WTC11 (cell line): ENCODE measurements at regions not wholly inside any gene's neighbourhood (a gene's known extent, or its start where the extent isn't known, plus 50 kb on each side); places are given as distances from the start of the nearest gene placed in this dataset.

ENCODE experiments used
- ATAC-seq: fragments of 200-7000 bp; cut with Tn5 transposase; 2 replicates; pipeline ENCODE4 v1.10.0; 2021; ENCODE audit warnings: mild to moderate bottlenecking, moderate library complexity
- CTCF ChIA-PET: fragments of 300-600 bp; sonication (Branson Sonifier 250); formaldehyde crosslinking; loops from one replicate; lab custom pipeline; 2021; ENCODE audit warnings: antibody characterized with exemption; lab: Charles Lee
- POLR2A ChIA-PET: fragments of 350-600 bp; sonication (Branson Sonifier 250); formaldehyde crosslinking; loops from one replicate; lab custom pipeline; 2021; ENCODE audit warnings: antibody characterized with exemption; lab: Charles Lee
- DNase-seq: peaks from one replicate; pipeline ENCODE4 v3.0.0; 2021; ENCODE audit warnings: low spot score
- H3K27ac Mint-ChIP-seq: 2 replicates; pipeline ENCODE4 v1.8.0; 2021; ENCODE audit warnings: mixed read lengths
- H3K27me3 Mint-ChIP-seq: 2 replicates; pipeline ENCODE4 v1.8.0; 2021; ENCODE audit warnings: low read depth, mild to moderate bottlenecking, moderate library complexity, mixed read lengths
- H3K36me3 Mint-ChIP-seq: 2 replicates; pipeline ENCODE4 v1.8.0; 2021; ENCODE audit warnings: mixed read lengths
- H3K4me1 Mint-ChIP-seq: 2 replicates; pipeline ENCODE4 v1.8.0; 2022; ENCODE audit warnings: mixed read lengths
- H3K4me3 Mint-ChIP-seq: 2 replicates; pipeline ENCODE4 v1.8.0; 2021; ENCODE audit warnings: mild to moderate bottlenecking, moderate library complexity, mixed read lengths
- H3K9me3 Mint-ChIP-seq: 2 replicates; pipeline ENCODE4 v1.8.0; 2021; ENCODE audit warnings: mixed read lengths
- AFF4 ChIP-seq: sonication (generic); formaldehyde crosslinking; IDR thresholded peaks from 2 replicates; pipeline ENCODE4 v1.8.1; 2023; ENCODE audit warnings: mild to moderate bottlenecking, missing genetic modification reagents, borderline replicate concordance
- CDX4 ChIP-seq: fragments of 250-450 bp; sonication (Bioruptor Pico); IDR thresholded peaks from 2 replicates; pipeline ENCODE4 v1.9.0; 2021; ENCODE audit warnings: moderate library complexity, mild to moderate bottlenecking, inconsistent platforms, borderline replicate concordance
- CREB1 ChIP-seq: sonication (generic); formaldehyde crosslinking; IDR thresholded peaks from 2 replicates; pipeline ENCODE4 v1.8.0; 2023; ENCODE audit warnings: mild to moderate bottlenecking, missing genetic modification reagents
- E2F1 ChIP-seq: sonication (generic); formaldehyde crosslinking; IDR thresholded peaks from 2 replicates; pipeline ENCODE4 v1.8.0; 2022; ENCODE audit warnings: mild to moderate bottlenecking, missing genetic modification reagents
- E2F4 ChIP-seq: sonication (generic); formaldehyde crosslinking; IDR thresholded peaks from 2 replicates; pipeline ENCODE4 v1.8.1; 2022; ENCODE audit warnings: low read depth, mild to moderate bottlenecking, moderate library complexity, missing genetic modification reagents, borderline replicate concordance
- NR1H2 ChIP-seq: sonication (generic); formaldehyde crosslinking; IDR thresholded peaks from 2 replicates; pipeline ENCODE4 v1.9.0; 2021; ENCODE audit warnings: mild to moderate bottlenecking, moderate library complexity, missing genetic modification reagents
- SMAD3 ChIP-seq: sonication (generic); formaldehyde crosslinking; IDR thresholded peaks from 2 replicates; pipeline ENCODE4 v1.8.0; 2022; ENCODE audit warnings: missing genetic modification reagents, mild to moderate bottlenecking, borderline replicate concordance
- SMAD4 ChIP-seq: sonication (generic); formaldehyde crosslinking; IDR thresholded peaks from 2 replicates; pipeline ENCODE4 v1.8.0; 2022; ENCODE audit warnings: mild to moderate bottlenecking, missing genetic modification reagents
- STAT6 ChIP-seq: sonication (generic); formaldehyde crosslinking; conservative IDR thresholded peaks from 2 replicates; pipeline ENCODE4 v1.8.1; 2023; ENCODE audit warnings: mild to moderate bottlenecking, low read depth, missing genetic modification reagents, moderate library complexity
- TEAD4 ChIP-seq: sonication (generic); formaldehyde crosslinking; IDR thresholded peaks from 2 replicates; pipeline ENCODE4 v1.8.0; 2022; ENCODE audit warnings: mild to moderate bottlenecking, missing genetic modification reagents
- ZNF219 ChIP-seq: sonication (generic); formaldehyde crosslinking; IDR thresholded peaks from 2 replicates; pipeline ENCODE4 v1.8.0; 2023; ENCODE audit warnings: missing genetic modification reagents, mild to moderate bottlenecking, borderline replicate concordance
- ZNF281 ChIP-seq: sonication (generic); formaldehyde crosslinking; IDR thresholded peaks from 2 replicates; pipeline ENCODE4 v1.8.0; 2023; ENCODE audit warnings: mild to moderate bottlenecking, missing genetic modification reagents
- ZNF425 ChIP-seq: fragments of 250-450 bp; sonication (Bioruptor Pico); conservative IDR thresholded peaks from 2 replicates; pipeline ENCODE4 v1.9.0; 2021; ENCODE audit warnings: mild to moderate bottlenecking
- ZNF512 ChIP-seq: sonication (generic); formaldehyde crosslinking; IDR thresholded peaks from 2 replicates; pipeline ENCODE4 v1.8.1; 2022; ENCODE audit warnings: missing genetic modification reagents, borderline replicate concordance

DNA sequence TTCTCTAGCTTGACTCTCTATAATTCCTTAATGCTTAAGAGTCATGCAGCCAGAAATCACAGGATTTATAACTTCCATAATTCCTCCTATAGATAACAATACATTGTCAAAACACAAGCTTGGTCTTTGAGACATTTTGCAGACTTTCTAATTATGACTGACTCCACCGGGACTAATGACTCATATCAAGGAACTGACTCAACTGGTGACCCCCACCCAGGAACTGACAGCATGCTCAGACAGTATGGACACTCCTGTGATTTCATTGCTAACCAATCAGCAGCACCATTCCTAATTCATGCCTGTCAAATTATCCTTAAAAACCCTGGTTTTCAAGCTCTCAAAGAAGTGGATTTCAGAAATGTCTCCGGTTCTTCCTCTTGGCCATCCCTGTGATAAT, 670.5 kb upstream of the IMPG1 start (continued):
- TF ChIP-seq ZNF281 (CRISPR knock-in tag) (no peak), SMAD3 (no peak)

DNA sequence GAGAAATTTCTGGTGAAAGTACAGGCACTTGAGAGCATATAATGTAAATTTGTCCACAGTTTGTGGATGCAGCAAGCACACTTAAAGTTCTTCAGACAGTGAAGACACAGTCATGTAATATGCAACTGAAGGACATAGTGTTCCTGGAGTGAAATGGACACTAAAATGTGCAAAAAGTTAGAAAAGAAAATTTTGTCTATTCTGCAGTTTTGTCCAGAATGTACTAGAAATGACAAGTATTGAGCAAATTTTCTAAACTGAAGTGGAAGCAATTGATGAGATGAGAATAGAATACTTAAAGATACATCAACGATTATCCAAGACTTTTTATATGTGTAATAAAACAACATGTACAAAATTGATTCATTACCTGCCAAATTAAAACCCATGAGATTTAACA, 647.0 kb upstream of the IMPG1 start:
- TF ChIP-seq ZNF425 (no peak), CREB1 (CRISPR knock-in tag) (no peak)
- ATAC-seq, result no peak

GRCh38 chr6:76708641-76709331, 636.3 kb upstream of the IMPG1 start:
- ATAC-seq, result no peak
- no peak overlapping the region for H3K27ac Mint-ChIP-seq
- H3K36me3 Mint-ChIP-seq, result no peaks in the 10 kb centered on the region
- H3K4me1 Mint-ChIP-seq, result peaks cover 6% of the 10 kb centered on the region; the same call in 1 of the 2 replicates
- POLR2A ChIA-PET, result no interaction called here
- no peaks in the 10 kb centered on the region for H3K9me3 Mint-ChIP-seq
- CTCF ChIA-PET, result interaction anchor here (0.6 to 1.5 kb wide), 3 partner anchors 10 to 168 kb away, joined by 3 to 4 read pairs (median 4); no protein-coding TSS in a partner anchor
- H3K4me3 Mint-ChIP-seq, result no peak overlapping the region
- DNase-seq, result no peak
- peaks cover 15% of the 10 kb centered on the region for H3K27me3 Mint-ChIP-seq
- TF ChIP-seq AFF4 (no peak), NR1H2 (CRISPR knock-in tag) (no peak), CDX4 (CRISPR knock-in tag) (no peak), SMAD3 (no peak), E2F4 (no peak), TEAD4 (CRISPR knock-in tag) (no peak), SMAD4 (CRISPR knock-in tag) (no peak), ZNF219 (no peak), STAT6 (CRISPR knock-in tag) (no peak), E2F1 (CRISPR knock-in tag) (no peak), ZNF512 (CRISPR knock-in tag) (no peak)

More for the DNA sequence above, 647.0 kb upstream of the IMPG1 start:
- H3K9me3 Mint-ChIP-seq, result no peaks in the 10 kb centered on the region
- CTCF ChIA-PET, result no interaction called here
- POLR2A ChIA-PET, result no interaction called here
- no peaks in the 10 kb centered on the region for H3K36me3 Mint-ChIP-seq
- no peaks in the 10 kb centered on the region for H3K4me1 Mint-ChIP-seq
- no peak overlapping the region for H3K27ac Mint-ChIP-seq
- no peak for DNase-seq
- H3K4me3 Mint-ChIP-seq, result no peak overlapping the region
- H3K27me3 Mint-ChIP-seq, result no peaks in the 10 kb centered on the region
